DOHH2 (cell line): ENCODE measurements at regions not wholly inside any gene's neighbourhood (a gene's known extent, or its start where the extent isn't known, plus 50 kb on each side); places are given as distances from the start of the nearest gene placed in this dataset.

Experiments
- H3F3A ChIP-seq: fragments of 200-600 bp; sonication (generic), shearing (Covaris generic); 2 replicates; pipeline ENCODE4 v1.6.0; 2016; ENCODE audit warnings: antibody characterized with exemption, mild to moderate bottlenecking; ENCODE audit not compliant: control insufficient read depth, insufficient read depth
- H3K27ac ChIP-seq: fragments of 200-600 bp; sonication (generic); 2 replicates; pipeline ENCODE4 v1.5.1; 2014; ENCODE audit warnings: low read depth, mild to moderate bottlenecking, low read length, moderate library complexity
- H3K27me3 ChIP-seq: fragments of 200-600 bp; sonication (generic); 2 replicates; pipeline ENCODE4 v1.6.1; 2014; ENCODE audit warnings: mild to moderate bottlenecking, low read length, mixed read lengths; ENCODE audit not compliant: control insufficient read depth
- H3K36me3 ChIP-seq: fragments of 200-600 bp; sonication (generic); 2 replicates; pipeline ENCODE4 v1.6.1; 2014; ENCODE audit warnings: mild to moderate bottlenecking, low read length, moderate library complexity, mixed read lengths; ENCODE audit not compliant: control insufficient read depth
- H3K4me1 ChIP-seq: fragments of 200-600 bp; sonication (generic); 2 replicates; pipeline ENCODE4 v1.6.1; 2014; ENCODE audit warnings: mild to moderate bottlenecking, low read length, mixed read lengths; ENCODE audit not compliant: control insufficient read depth
- H3K4me2 ChIP-seq: fragments of 200-600 bp; sonication (generic); 2 replicates; pipeline ENCODE4 v1.6.0; 2014; ENCODE audit warnings: mild to moderate bottlenecking, low read length, moderate library complexity
- H3K4me3 ChIP-seq: fragments of 200-600 bp; sonication (generic); 2 replicates; pipeline ENCODE4 v1.5.1; 2014; ENCODE audit warnings: mild to moderate bottlenecking, low read length, mixed read lengths
- H3K79me2 ChIP-seq: fragments of 200-600 bp; sonication (generic); 2 replicates; pipeline ENCODE4 v1.6.1; 2014; ENCODE audit warnings: mild to moderate bottlenecking, low read length, mixed read lengths; ENCODE audit not compliant: control insufficient read depth
- H3K9me2 ChIP-seq: fragments of 200-600 bp; sonication (generic); replicated peaks from 2 replicates; pipeline ENCODE4 v1.6.1; 2014; ENCODE audit warnings: mild to moderate bottlenecking, low read length, mixed read lengths; ENCODE audit not compliant: control insufficient read depth
- H3K9me3 ChIP-seq: fragments of 200-600 bp; sonication (generic); 2 replicates; pipeline ENCODE4 v1.6.1; 2014; ENCODE audit warnings: antibody characterized with exemption, low read length, mixed read lengths; ENCODE audit not compliant: control insufficient read depth, insufficient read depth
- H4K20me1 ChIP-seq: fragments of 200-600 bp; sonication (generic); 2 replicates; pipeline ENCODE4 v1.6.0; 2014; ENCODE audit warnings: low read depth, mild to moderate bottlenecking, antibody characterized with exemption, low read length, moderate library complexity; ENCODE audit not compliant: control insufficient read depth, insufficient read depth
- EZH2phosphoT487 ChIP-seq: fragments of 200-600 bp; sonication (generic); IDR thresholded peaks from 2 replicates; pipeline ENCODE4 v1.6.1; 2017; ENCODE audit warnings: borderline replicate concordance, mild to moderate bottlenecking, antibody characterized with exemption, low read length, moderate library complexity, mixed read lengths
- TF ChIP-seq, protein P1 (sequence below): fragments of 200-600 bp; sonication (generic); IDR thresholded peaks from one replicate; pipeline ENCODE4 v1.5.1; 2014; ENCODE audit warnings: antibody characterized with exemption, mild to moderate bottlenecking, low read depth, low read length; ENCODE audit not compliant: poor library complexity, severe bottlenecking

GRCh38 chr7:25385506-25386136 lies 157.3 kb upstream of the NPVF start:
- H3F3A ChIP-seq = no peaks in the 10 kb centered on the region
- H3K9me3 ChIP-seq = no peaks in the 10 kb centered on the region
- H3K4me3 ChIP-seq = no peak overlapping the region
- no peaks in the 10 kb centered on the region for H3K9me2 ChIP-seq
- no peak for TF ChIP-seq EZH2phosphoT487
- TF ChIP-seq, protein P1, sequence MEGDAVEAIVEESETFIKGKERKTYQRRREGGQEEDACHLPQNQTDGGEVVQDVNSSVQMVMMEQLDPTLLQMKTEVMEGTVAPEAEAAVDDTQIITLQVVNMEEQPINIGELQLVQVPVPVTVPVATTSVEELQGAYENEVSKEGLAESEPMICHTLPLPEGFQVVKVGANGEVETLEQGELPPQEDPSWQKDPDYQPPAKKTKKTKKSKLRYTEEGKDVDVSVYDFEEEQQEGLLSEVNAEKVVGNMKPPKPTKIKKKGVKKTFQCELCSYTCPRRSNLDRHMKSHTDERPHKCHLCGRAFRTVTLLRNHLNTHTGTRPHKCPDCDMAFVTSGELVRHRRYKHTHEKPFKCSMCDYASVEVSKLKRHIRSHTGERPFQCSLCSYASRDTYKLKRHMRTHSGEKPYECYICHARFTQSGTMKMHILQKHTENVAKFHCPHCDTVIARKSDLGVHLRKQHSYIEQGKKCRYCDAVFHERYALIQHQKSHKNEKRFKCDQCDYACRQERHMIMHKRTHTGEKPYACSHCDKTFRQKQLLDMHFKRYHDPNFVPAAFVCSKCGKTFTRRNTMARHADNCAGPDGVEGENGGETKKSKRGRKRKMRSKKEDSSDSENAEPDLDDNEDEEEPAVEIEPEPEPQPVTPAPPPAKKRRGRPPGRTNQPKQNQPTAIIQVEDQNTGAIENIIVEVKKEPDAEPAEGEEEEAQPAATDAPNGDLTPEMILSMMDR = no peak
- no peaks in the 10 kb centered on the region for H4K20me1 ChIP-seq
- H3K27me3 ChIP-seq = peaks cover 18% of the 10 kb centered on the region
- H3K36me3 ChIP-seq = no peaks in the 10 kb centered on the region
- H3K4me1 ChIP-seq = no peaks in the 10 kb centered on the region
- no peaks in the 10 kb centered on the region for H3K79me2 ChIP-seq
- no peak overlapping the region for H3K27ac ChIP-seq
- H3K4me2 ChIP-seq = no peak overlapping the region

GRCh38 chr7:25386311-25386744 lies 158.0 kb upstream of the NPVF start:
- no peaks in the 10 kb centered on the region for H4K20me1 ChIP-seq
- H3K9me2 ChIP-seq = no peaks in the 10 kb centered on the region
- no peak for TF ChIP-seq EZH2phosphoT487
- TF ChIP-seq, protein P1 = no peak
- H3K27me3 ChIP-seq = peaks cover 17% of the 10 kb centered on the region
- H3K4me3 ChIP-seq = no peak overlapping the region
- H3K9me3 ChIP-seq = no peaks in the 10 kb centered on the region
- no peak overlapping the region for H3K27ac ChIP-seq
- H3K4me1 ChIP-seq = no peaks in the 10 kb centered on the region
- H3K36me3 ChIP-seq = no peaks in the 10 kb centered on the region
- H3K79me2 ChIP-seq = no peaks in the 10 kb centered on the region
- H3F3A ChIP-seq = no peaks in the 10 kb centered on the region
- H3K4me2 ChIP-seq = no peak overlapping the region

DNA sequence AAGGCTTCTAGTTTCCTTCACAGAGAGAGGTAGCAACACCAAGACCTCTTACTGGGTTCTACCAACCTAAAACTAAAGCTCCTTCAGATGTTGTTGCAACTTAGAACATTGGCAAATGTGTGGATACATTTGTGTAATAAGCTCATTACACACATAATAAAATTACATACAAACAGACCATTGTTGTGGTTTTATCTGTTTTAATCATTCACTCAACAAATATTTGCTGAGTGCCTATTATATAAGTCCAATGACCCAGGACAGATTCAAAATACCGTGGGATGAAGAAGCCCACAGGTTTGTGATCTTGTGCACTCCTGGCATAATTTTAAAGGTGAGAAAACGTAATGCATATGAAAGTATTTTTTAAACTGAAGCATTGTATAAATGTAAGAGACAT lies 160.4 kb upstream of the NPVF start:
- no peaks in the 10 kb centered on the region for H4K20me1 ChIP-seq
- H3K9me2 ChIP-seq = no peaks in the 10 kb centered on the region
- TF ChIP-seq, protein P1 = no peak
- TF ChIP-seq EZH2phosphoT487 = no peak
- H3K9me3 ChIP-seq = no peaks in the 10 kb centered on the region
- H3K79me2 ChIP-seq = no peaks in the 10 kb centered on the region
- H3K4me3 ChIP-seq = no peak overlapping the region
- no peak overlapping the region for H3K4me2 ChIP-seq
- H3K36me3 ChIP-seq = no peaks in the 10 kb centered on the region
- no peak overlapping the region for H3K27ac ChIP-seq
- H3K4me1 ChIP-seq = no peaks in the 10 kb centered on the region
- H3K27me3 ChIP-seq = peaks cover 17% of the 10 kb centered on the region
- H3F3A ChIP-seq = no peaks in the 10 kb centered on the region
